ENCODE measurements at regions not wholly inside any gene's neighbourhood (a gene's known extent, or its start where the extent isn't known, plus 50 kb on each side); places are given as distances from the start of the nearest gene placed in this dataset.
"Not testable (repeated sequence)": the region's sequence is repeated elsewhere in the genome, so short reads cannot be mapped to it uniquely, and the experiment has no call there.

DNA sequence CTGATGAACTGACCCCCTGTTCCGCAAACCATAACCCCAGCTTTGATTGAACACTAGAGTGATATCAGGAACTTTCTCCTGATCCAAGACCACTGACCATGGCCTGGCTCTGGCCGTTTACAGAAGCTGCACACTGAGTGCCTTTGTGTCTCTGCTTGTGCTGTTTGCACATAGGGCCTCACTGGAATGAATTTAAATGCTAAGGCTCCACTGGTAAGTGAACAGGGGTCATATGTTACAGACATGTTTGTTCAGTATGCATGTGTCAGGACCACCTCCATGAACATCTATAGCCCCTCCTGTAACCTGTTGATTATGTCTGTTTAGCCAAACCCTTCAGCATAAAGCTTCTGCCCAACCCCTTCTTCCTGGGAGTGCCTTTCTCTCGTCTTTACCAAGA is 1239.8 kb downstream of the TMEM121 start:
- no peaks in the 10 kb centered on the region for H3K4me1 ChIP-seq (ENCODE audit: control insufficient read depth, insufficient read depth, low read length)
- no peaks in the 10 kb centered on the region for H3K36me3 ChIP-seq (ENCODE audit: control insufficient read depth, insufficient read depth, low read length)
- H3K9me3 ChIP-seq (ENCODE audit: control insufficient read depth, low read length), result no peaks in the 10 kb centered on the region
- 41 to 48% methylated on average over 2 of the region's 3 CpGs for WGBS, 2 experiments
- no peaks in the 10 kb centered on the region for H3K27me3 ChIP-seq (ENCODE audit: control insufficient read depth, insufficient read depth, low read length, poor library complexity, severe bottlenecking)
- no peak overlapping the region for H3K4me3 ChIP-seq (ENCODE audit: insufficient read depth, low read depth, low read length)
- no peak overlapping the region for H3K27ac ChIP-seq (ENCODE audit: insufficient read depth, low read depth, low read length, poor library complexity, severe bottlenecking)

GRCh38 chr14:106766551-106767277 is 1240.3 kb downstream of the TMEM121 start:
- H3K27ac ChIP-seq (ENCODE audit: insufficient read depth, low read depth, low read length, poor library complexity, severe bottlenecking); H3K27me3 ChIP-seq (ENCODE audit: control insufficient read depth, insufficient read depth, low read length, poor library complexity, severe bottlenecking); H3K4me1 ChIP-seq (ENCODE audit: control insufficient read depth, insufficient read depth, low read length); H3K9me3 ChIP-seq (ENCODE audit: control insufficient read depth, low read length); H3K4me3 ChIP-seq (ENCODE audit: insufficient read depth, low read depth, low read length); H3K36me3 ChIP-seq (ENCODE audit: control insufficient read depth, insufficient read depth, low read length): not testable (repeated sequence)
- WGBS, 2 experiments, result 34 to 43% methylated on average over 4 of the region's 5 CpGs

DNA sequence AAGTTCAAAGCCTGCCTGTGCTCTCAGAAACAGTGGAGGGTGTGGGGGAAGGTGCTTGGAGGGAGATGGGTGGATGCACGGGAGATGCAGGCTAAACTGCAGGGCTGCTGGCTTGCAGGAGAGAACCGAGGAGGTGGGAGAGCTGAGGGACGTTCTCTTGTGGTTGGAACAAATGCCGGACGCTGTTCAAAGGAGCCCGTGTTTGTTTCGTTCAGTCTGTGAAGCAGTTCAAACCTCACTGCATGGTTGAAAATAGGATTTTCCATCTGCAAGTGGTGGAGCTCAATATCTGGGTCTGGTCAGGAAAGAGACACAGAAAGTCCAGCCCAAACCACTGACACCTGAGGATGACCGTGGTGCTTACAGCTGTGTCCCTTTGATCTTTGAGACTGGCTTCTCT is 1241.8 kb downstream of the TMEM121 start:
- H3K27ac ChIP-seq (ENCODE audit: insufficient read depth, low read depth, low read length, poor library complexity, severe bottlenecking); H3K4me1 ChIP-seq (ENCODE audit: control insufficient read depth, insufficient read depth, low read length); H3K4me3 ChIP-seq (ENCODE audit: insufficient read depth, low read depth, low read length); H3K9me3 ChIP-seq (ENCODE audit: control insufficient read depth, low read length); H3K36me3 ChIP-seq (ENCODE audit: control insufficient read depth, insufficient read depth, low read length); H3K27me3 ChIP-seq (ENCODE audit: control insufficient read depth, insufficient read depth, low read length, poor library complexity, severe bottlenecking): not testable (repeated sequence)
- 58% methylated on average over 7 to 8 of the region's 8 CpGs for WGBS, 2 experiments

DNA sequence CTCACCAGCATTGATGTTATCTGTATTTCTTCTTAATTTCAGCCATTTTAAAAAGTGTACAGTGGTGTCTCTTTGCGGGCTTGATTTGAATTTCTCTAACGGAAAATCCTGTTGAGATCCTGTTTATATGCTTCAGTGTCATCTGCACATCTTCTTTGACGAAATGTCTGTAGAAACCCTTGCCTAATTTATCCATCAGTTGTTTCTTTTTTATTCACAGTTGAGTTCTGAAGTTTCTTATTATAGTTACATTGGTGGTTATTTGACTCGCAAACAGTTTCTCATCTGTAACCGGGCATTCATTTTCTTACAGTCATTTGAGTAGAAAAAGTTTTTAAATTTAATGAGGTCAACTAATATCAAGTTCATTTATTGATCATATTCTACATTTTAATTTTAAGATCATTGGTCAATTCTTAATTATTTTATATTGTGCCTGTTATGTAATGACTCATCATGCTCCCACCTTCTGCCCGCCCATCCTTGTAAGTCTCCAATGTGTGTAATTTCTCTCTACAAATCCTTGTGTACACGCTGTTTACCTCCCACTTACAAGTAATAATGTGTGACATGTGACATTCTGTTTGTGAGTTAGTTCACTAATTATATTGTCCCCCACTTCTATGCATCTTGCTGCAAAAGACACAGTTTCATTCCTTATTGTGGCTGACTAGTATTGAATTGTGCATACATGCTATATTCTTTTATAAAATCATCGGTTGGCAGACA is 1242.8 kb downstream of the TMEM121 start:
- H3K4me3 ChIP-seq (ENCODE audit: insufficient read depth, low read depth, low read length); H3K9me3 ChIP-seq (ENCODE audit: control insufficient read depth, low read length); H3K4me1 ChIP-seq (ENCODE audit: control insufficient read depth, insufficient read depth, low read length); H3K27me3 ChIP-seq (ENCODE audit: control insufficient read depth, insufficient read depth, low read length, poor library complexity, severe bottlenecking); H3K27ac ChIP-seq (ENCODE audit: insufficient read depth, low read depth, low read length, poor library complexity, severe bottlenecking); H3K36me3 ChIP-seq (ENCODE audit: control insufficient read depth, insufficient read depth, low read length): not testable (repeated sequence)
- WGBS, 2 experiments, result 61 to 81% methylated on average over 4 to 7 of the region's 8 CpGs

DNA sequence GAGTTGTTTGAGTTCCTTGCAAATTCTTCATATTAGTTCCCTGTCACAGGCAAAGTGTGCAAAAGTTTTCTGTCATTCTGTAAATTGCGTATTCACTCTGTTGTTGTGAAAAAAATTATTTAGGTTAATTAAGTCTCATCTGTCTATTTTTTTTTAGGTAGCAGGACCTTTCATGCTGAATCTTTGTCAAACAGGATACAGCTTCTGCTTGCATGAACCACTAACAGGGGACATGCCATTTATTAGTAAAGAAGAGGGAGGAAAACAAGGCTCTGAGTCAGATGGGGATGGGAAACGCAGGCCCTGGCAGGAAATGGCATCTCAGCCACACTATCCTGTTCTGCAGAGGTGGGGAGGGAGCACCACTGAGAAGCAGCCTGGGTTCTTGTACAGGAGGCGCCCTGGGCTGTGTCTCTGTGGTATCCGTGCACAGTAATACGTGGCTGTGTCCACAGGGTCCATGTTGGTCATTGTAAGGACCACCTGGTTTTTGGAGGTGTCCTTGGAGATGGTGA is 1243.8 kb downstream of the TMEM121 start:
- H3K4me3 ChIP-seq (ENCODE audit: insufficient read depth, low read depth, low read length); H3K27me3 ChIP-seq (ENCODE audit: control insufficient read depth, insufficient read depth, low read length, poor library complexity, severe bottlenecking); H3K9me3 ChIP-seq (ENCODE audit: control insufficient read depth, low read length); H3K4me1 ChIP-seq (ENCODE audit: control insufficient read depth, insufficient read depth, low read length); H3K36me3 ChIP-seq (ENCODE audit: control insufficient read depth, insufficient read depth, low read length); H3K27ac ChIP-seq (ENCODE audit: insufficient read depth, low read depth, low read length, poor library complexity, severe bottlenecking): not testable (repeated sequence)
- WGBS, 2 experiments, result 77 to 100% methylated on average over 1 of the region's 5 CpGs

- H3K4me3 ChIP-seq (ENCODE audit: insufficient read depth, low read depth, low read length), result not testable (repeated sequence)
- 52 to 58% methylated on average over 11 of the region's 11 CpGs for WGBS, 2 experiments
Measured at GRCh38 chr14:106774889-106775480, 1248.6 kb downstream of the TMEM121 start.

DNA sequence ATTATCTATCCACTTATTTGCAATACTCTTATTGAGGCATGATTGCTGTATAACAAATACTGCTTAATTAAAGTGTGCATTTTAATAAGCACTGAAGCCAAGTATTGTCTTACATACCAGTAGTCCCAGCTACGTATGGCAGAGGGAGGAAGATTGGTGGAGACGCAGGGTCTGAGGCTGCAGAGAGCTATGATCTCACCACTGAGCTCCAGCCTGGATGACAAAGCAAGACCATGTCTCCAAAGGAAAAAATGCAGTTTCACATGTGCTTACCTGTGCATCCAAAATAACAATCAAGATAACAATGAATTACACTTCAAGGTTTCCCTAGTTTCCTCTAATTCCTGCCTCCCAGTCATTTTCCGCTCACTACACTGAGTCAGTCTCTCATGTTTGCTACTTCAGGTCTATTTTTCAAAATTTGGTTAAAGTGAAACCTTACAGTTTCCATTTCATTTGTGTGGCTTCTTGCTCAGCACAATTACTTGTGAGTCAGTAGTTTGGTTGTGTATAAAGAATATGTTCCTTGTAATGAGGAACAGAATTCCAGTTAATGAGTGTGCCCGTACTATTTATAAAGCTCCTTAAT is 1250.1 kb downstream of the TMEM121 start:
- no peak overlapping the region for H3K27ac ChIP-seq (ENCODE audit: insufficient read depth, low read depth, low read length, poor library complexity, severe bottlenecking)
- no peaks in the 10 kb centered on the region for H3K36me3 ChIP-seq (ENCODE audit: control insufficient read depth, insufficient read depth, low read length)
- no peaks in the 10 kb centered on the region for H3K4me1 ChIP-seq (ENCODE audit: control insufficient read depth, insufficient read depth, low read length)
- H3K9me3 ChIP-seq (ENCODE audit: control insufficient read depth, low read length), result peaks cover 8% of the 10 kb centered on the region
- H3K27me3 ChIP-seq (ENCODE audit: control insufficient read depth, insufficient read depth, low read length, poor library complexity, severe bottlenecking), result no peaks in the 10 kb centered on the region
- no peak overlapping the region for H3K4me3 ChIP-seq (ENCODE audit: insufficient read depth, low read depth, low read length)
- WGBS, 2 experiments, result 33 to 35% methylated on average over 3 of the region's 4 CpGs

More at GRCh38 chr14:106774889-106775480, 1248.6 kb downstream of the TMEM121 start:
- not testable (repeated sequence) for H3K27me3 ChIP-seq (ENCODE audit: control insufficient read depth, insufficient read depth, low read length, poor library complexity, severe bottlenecking); H3K27ac ChIP-seq (ENCODE audit: insufficient read depth, low read depth, low read length, poor library complexity, severe bottlenecking); H3K9me3 ChIP-seq (ENCODE audit: control insufficient read depth, low read length); H3K36me3 ChIP-seq (ENCODE audit: control insufficient read depth, insufficient read depth, low read length); H3K4me1 ChIP-seq (ENCODE audit: control insufficient read depth, insufficient read depth, low read length)

DNA sequence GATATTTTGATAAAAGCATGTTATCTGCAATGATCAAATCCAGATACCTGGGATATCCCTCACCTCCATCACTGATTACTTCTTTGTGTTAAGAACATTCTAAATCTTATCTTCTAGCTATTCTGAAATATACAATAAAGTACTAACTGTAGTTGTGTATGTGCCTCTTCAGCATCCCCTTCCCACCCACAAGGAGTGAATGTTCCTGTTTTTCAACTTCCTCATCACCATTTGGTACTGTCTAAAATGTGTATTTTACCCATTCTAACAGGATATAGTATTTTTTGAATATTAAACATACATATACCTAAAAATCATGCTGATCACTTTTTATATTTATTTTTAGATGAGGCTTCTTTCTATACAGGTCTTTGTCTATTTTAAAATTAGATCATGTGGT is 1252.6 kb downstream of the TMEM121 start:
- peaks cover 5% of the 10 kb centered on the region for H3K9me3 ChIP-seq (ENCODE audit: control insufficient read depth, low read length)
- H3K4me3 ChIP-seq (ENCODE audit: insufficient read depth, low read depth, low read length), result no peak overlapping the region
- H3K27me3 ChIP-seq (ENCODE audit: control insufficient read depth, insufficient read depth, low read length, poor library complexity, severe bottlenecking), result no peaks in the 10 kb centered on the region
- no peak overlapping the region for H3K27ac ChIP-seq (ENCODE audit: insufficient read depth, low read depth, low read length, poor library complexity, severe bottlenecking)
- no peaks in the 10 kb centered on the region for H3K36me3 ChIP-seq (ENCODE audit: control insufficient read depth, insufficient read depth, low read length)
- no peaks in the 10 kb centered on the region for H3K4me1 ChIP-seq (ENCODE audit: control insufficient read depth, insufficient read depth, low read length)

GRCh38 chr14:106786697-106787096 is 1260.3 kb downstream of the TMEM121 start:
- no peaks in the 10 kb centered on the region for H3K27me3 ChIP-seq (ENCODE audit: control insufficient read depth, insufficient read depth, low read length, poor library complexity, severe bottlenecking)
- H3K36me3 ChIP-seq (ENCODE audit: control insufficient read depth, insufficient read depth, low read length), result no peaks in the 10 kb centered on the region
- no CpG with 5 or more reads among the region's 1 CpG for WGBS, 2 experiments
- H3K4me3 ChIP-seq (ENCODE audit: insufficient read depth, low read depth, low read length), result no peak overlapping the region
- H3K4me1 ChIP-seq (ENCODE audit: control insufficient read depth, insufficient read depth, low read length), result no peaks in the 10 kb centered on the region
- H3K9me3 ChIP-seq (ENCODE audit: control insufficient read depth, low read length), result peaks cover 4% of the 10 kb centered on the region
- no peak overlapping the region for H3K27ac ChIP-seq (ENCODE audit: insufficient read depth, low read depth, low read length, poor library complexity, severe bottlenecking)

GRCh38 chr14:106787626-106788025 is 1261.2 kb downstream of the TMEM121 start:
- Histone ChIP-seq H3K9me3 (ENCODE audit: control insufficient read depth, low read length) (peaks cover 4% of the 10 kb centered on the region), H3K27me3 (ENCODE audit: control insufficient read depth, insufficient read depth, low read length, poor library complexity, severe bottlenecking) (no peaks in the 10 kb centered on the region), H3K36me3 (ENCODE audit: control insufficient read depth, insufficient read depth, low read length) (no peaks in the 10 kb centered on the region), H3K27ac (ENCODE audit: insufficient read depth, low read depth, low read length, poor library complexity, severe bottlenecking) (no peak overlapping the region), H3K4me3 (ENCODE audit: insufficient read depth, low read depth, low read length) (no peak overlapping the region), H3K4me1 (ENCODE audit: control insufficient read depth, insufficient read depth, low read length) (no peaks in the 10 kb centered on the region)
- WGBS, 2 experiments, result 52 to 57% methylated on average over 2 of the region's 2 CpGs

Measured in ectodermal cell (in vitro differentiated cells).